Ascending aorta (tissue), 2 donors: ENCODE measurements at regions not wholly inside any gene's neighbourhood (a gene's known extent, or its start where the extent isn't known, plus 50 kb on each side); places are given as distances from the start of the nearest gene placed in this dataset.

ENCODE experiments used
- DNase-seq, 2 donors: peaks; one replicate each; pipeline ENCODE4 v3.0.0-alpha.2; 2019; ENCODE audit warnings: low spot score in 2 of 2
- H3K27ac ChIP-seq, 2 donors: fragments of 200-600 bp; sonication (generic); one replicate each; pipeline ENCODE4 v1.5.1; 2016 to 2017; ENCODE audit warnings: mild to moderate bottlenecking in 1 of 2
- H3K27me3 ChIP-seq: fragments of 200-600 bp; sonication (generic); one replicate; pipeline ENCODE4 v1.5.1; 2017
- H3K36me3 ChIP-seq, 2 donors: fragments of 200-600 bp; sonication (generic); one replicate each; pipeline ENCODE4 v1.5.1; 2016
- H3K4me1 ChIP-seq, 2 donors: fragments of 200-600 bp; sonication (generic); one replicate each; pipeline ENCODE4 v1.5.1; 2016 to 2017; ENCODE audit warnings: mild to moderate bottlenecking in 1 of 2
- H3K4me3 ChIP-seq, 2 donors: fragments of 200-600 bp; sonication (generic); one replicate each; pipeline ENCODE4 v1.5.1; 2016 to 2017; ENCODE audit warnings: mild to moderate bottlenecking in 1 of 2
- H3K9me3 ChIP-seq, 2 donors: fragments of 200-600 bp; sonication (generic); one replicate each; pipeline ENCODE4 v1.5.1; 2016
- CTCF ChIP-seq, 3 experiments: fragments of 200-600 bp in 2 of 3; fragments of 450-650 bp in 1 of 3; sonication (generic) in 2 of 3; IDR thresholded peaks; one replicate each; pipeline ENCODE4 v1.5.1; 2016 to 2019; ENCODE audit warnings: antibody characterized with exemption in 3 of 3, mild to moderate bottlenecking in 1 of 3, moderate library complexity in 1 of 3
- intact Hi-C: fragments of 100-400 bp; cut with DNase I; formaldehyde crosslinking; loops from one replicate; pipeline ENCODE4 v1.15.1; 2023

- no peaks in the 10 kb centered on the region for H3K27me3 ChIP-seq
- H3K4me3 ChIP-seq, result no peak overlapping the region
- no peaks in the 10 kb centered on the region for H3K9me3 ChIP-seq
- H3K4me1 ChIP-seq, result peaks cover 0 to 36% of the 10 kb centered on the region in 2 donors
- H3K36me3 ChIP-seq, result no peaks in the 10 kb centered on the region
- intact Hi-C loops, result loop anchor here (2.0 to 5.0 kb wide), 3 partner anchors 52 to 1264 kb away; no protein-coding TSS in a partner anchor
- H3K27ac ChIP-seq, result peak overlapping the region; percentile 74 to 82
- peak in 1 of 2 donors; percentile 71 for DNase-seq
- no peak for TF ChIP-seq CTCF (IDR thresholded peaks at IDR 0.05)
Measured at GRCh38 chr5:153900703-153901395, 137.9 kb downstream of the FAM114A2 start.

- TF ChIP-seq CTCF (IDR thresholded peaks at IDR 0.05), result no peak
- peaks cover 0 to 36% of the 10 kb centered on the region in 2 donors for H3K4me1 ChIP-seq
- DNase-seq, result no peak
- no peak overlapping the region for H3K4me3 ChIP-seq
- H3K27me3 ChIP-seq, result no peaks in the 10 kb centered on the region
- H3K9me3 ChIP-seq, result no peaks in the 10 kb centered on the region
- intact Hi-C loops, result loop anchor here (2.0 to 5.0 kb wide), 4 partner anchors 53 to 1262 kb away; no protein-coding TSS in a partner anchor
- peak overlapping the region; percentile 74 to 82 for H3K27ac ChIP-seq
- H3K36me3 ChIP-seq, result no peaks in the 10 kb centered on the region
Measured at GRCh38 chr5:153899746-153900145, 139.0 kb downstream of the FAM114A2 start.

- Histone ChIP-seq H3K27me3 (no peaks in the 10 kb centered on the region), H3K4me3 (no peak overlapping the region), H3K4me1 (peaks cover 0 to 32% of the 10 kb centered on the region in 2 donors), H3K27ac (peak overlapping the region in 1 of 2 donors; percentile 1), H3K9me3 (no peaks in the 10 kb centered on the region), H3K36me3 (no peaks in the 10 kb centered on the region)
- no peak for DNase-seq
- no peak for TF ChIP-seq CTCF (IDR thresholded peaks at IDR 0.05)
- intact Hi-C loops, result loop anchor here (5.0 kb wide), 1 partner anchor 269 kb away; no protein-coding TSS in a partner anchor
Measured at GRCh38 chr5:153896701-153897100, 142.0 kb downstream of the FAM114A2 start.

- Histone ChIP-seq H3K9me3 (no peaks in the 10 kb centered on the region), H3K36me3 (no peaks in the 10 kb centered on the region), H3K27ac (no peak overlapping the region), H3K27me3 (no peaks in the 10 kb centered on the region), H3K4me3 (no peak overlapping the region), H3K4me1 (peaks cover 0 to 27% of the 10 kb centered on the region in 2 donors)
- no peak for DNase-seq
- intact Hi-C loops, result loop anchor here (5.0 kb wide), 1 partner anchor 269 kb away; no protein-coding TSS in a partner anchor
- no peak for TF ChIP-seq CTCF (IDR thresholded peaks at IDR 0.05)
Measured at GRCh38 chr5:153896117-153896516, 142.6 kb downstream of the FAM114A2 start.

GRCh38 chr5:153895266-153895665 lies 143.4 kb downstream of the FAM114A2 start:
- TF ChIP-seq CTCF (IDR thresholded peaks at IDR 0.05), result no peak
- peaks cover 0 to 22% of the 10 kb centered on the region in 2 donors for H3K4me1 ChIP-seq
- no peaks in the 10 kb centered on the region for H3K36me3 ChIP-seq
- no peaks in the 10 kb centered on the region for H3K27me3 ChIP-seq
- no peaks in the 10 kb centered on the region for H3K9me3 ChIP-seq
- intact Hi-C loops, result loop anchor here (5.0 kb wide), 1 partner anchor 268 kb away; no protein-coding TSS in a partner anchor
- DNase-seq, result no peak
- H3K27ac ChIP-seq, result no peak overlapping the region
- H3K4me3 ChIP-seq, result no peak overlapping the region
